VCaP (cell line): ENCODE measurements at regions not wholly inside any gene's neighbourhood (a gene's known extent, or its start where the extent isn't known, plus 50 kb on each side); places are given as distances from the start of the nearest gene placed in this dataset.

Experiments used
- H3K27ac ChIP-seq: fragments of 450-650 bp; 2 replicates; pipeline ENCODE4 v1.5.1; 2017
- CTCF ChIP-seq: fragments of 450-650 bp; conservative IDR thresholded peaks from 2 replicates; pipeline ENCODE4 v1.5.1; 2017; ENCODE audit warnings: mild to moderate bottlenecking, moderate library complexity

GRCh38 chr16:76932541-76933211 lies 258.3 kb upstream of the MON1B start:
- H3K27ac ChIP-seq: no peak overlapping the region
- TF ChIP-seq CTCF: no peak

GRCh38 chr16:76940251-76940650 lies 250.7 kb upstream of the MON1B start:
- no peak overlapping the region for H3K27ac ChIP-seq
- TF ChIP-seq CTCF: no peak

GRCh38 chr16:76941113-76941512 lies 249.9 kb upstream of the MON1B start:
- H3K27ac ChIP-seq: no peak overlapping the region
- TF ChIP-seq CTCF: no peak

- no peak overlapping the region for H3K27ac ChIP-seq
- no peak for TF ChIP-seq CTCF
These were observed 248.9 kb upstream of the MON1B start for GRCh38 chr16:76942089-76942488.

- H3K27ac ChIP-seq: no peak overlapping the region
These were observed 247.1 kb upstream of the MON1B start for GRCh38 chr16:76943921-76944320.

GRCh38 chr16:76946879-76947278 lies 244.1 kb upstream of the MON1B start:
- TF ChIP-seq CTCF: no peak
- no peak overlapping the region for H3K27ac ChIP-seq

More at GRCh38 chr16:76943921-76944320, 247.1 kb upstream of the MON1B start:
- TF ChIP-seq CTCF: no peak

- TF ChIP-seq CTCF: no peak
- no peak overlapping the region for H3K27ac ChIP-seq
These were observed 243.2 kb upstream of the MON1B start for GRCh38 chr16:76947749-76948148.
